BLaER1 treated with 17β-estradiol and CSF1 and Interleukin-3, amounts not matched to agents 10 nM and 100 nM (cell line): ENCODE measurements at regions not wholly inside any gene's neighbourhood (a gene's known extent, or its start where the extent isn't known, plus 50 kb on each side); places are given as distances from the start of the nearest gene placed in this dataset.
"Not testable (repeated sequence)": the region's sequence is repeated elsewhere in the genome, so short reads cannot be mapped to it uniquely, and the experiment has no call there.

Experiments
- H3K27ac ChIP-seq, 11 experiments: shearing (Covaris generic); formaldehyde crosslinking; 2 replicates each; pipeline ENCODE4 v1.8.1; 2022
- H3K27me3 ChIP-seq, 11 experiments: shearing (Covaris generic); formaldehyde crosslinking; 2 replicates each; pipeline ENCODE4 v1.8.1; 2022
- H3K36me3 ChIP-seq, 11 experiments: shearing (Covaris generic); formaldehyde crosslinking; 2 replicates each; pipeline ENCODE4 v1.8.1; 2022
- H3K4me1 ChIP-seq, 10 experiments: shearing (Covaris generic); formaldehyde crosslinking; 2 replicates each; pipeline ENCODE4 v1.8.1; 2022
- H3K4me2 ChIP-seq, 11 experiments: shearing (Covaris generic); formaldehyde crosslinking; 2 replicates each; pipeline ENCODE4 v1.8.1; 2022
- H3K4me3 ChIP-seq, 10 experiments: shearing (Covaris generic); formaldehyde crosslinking; 2 replicates each; pipeline ENCODE4 v1.8.1; 2022
- H3K9ac ChIP-seq, 11 experiments: shearing (Covaris generic); formaldehyde crosslinking; 2 replicates each; pipeline ENCODE4 v1.8.1; 2022
- H3K9me3 ChIP-seq, 11 experiments: shearing (Covaris generic); formaldehyde crosslinking; replicated peaks in 1 of 11; 2 replicates each; pipeline ENCODE4 v1.8.1; 2022
- H4K20me1 ChIP-seq, 11 experiments: shearing (Covaris generic); formaldehyde crosslinking; 2 replicates each; pipeline ENCODE4 v1.8.1; 2022
- Cebpa-rat ChIP-seq, 11 experiments: shearing (Covaris generic); IDR thresholded peaks; 2 replicates each; pipeline ENCODE4 v1.8.1; 2022

GRCh38 chr16:7912132-7912531 lies 579.5 kb downstream of the RBFOX1 start:
- H3K4me1 ChIP-seq: no peaks in the 10 kb centered on the region
- H4K20me1 ChIP-seq: no peaks in the 10 kb centered on the region
- no peak overlapping the region for H3K4me2 ChIP-seq
- no peak overlapping the region for H3K9ac ChIP-seq
- no peaks in the 10 kb centered on the region for H3K9me3 ChIP-seq
- H3K27me3 ChIP-seq: no peaks in the 10 kb centered on the region
- no peak for TF ChIP-seq Cebpa-rat (IDR thresholded peaks at IDR 0.05)
- H3K27ac ChIP-seq: no peak overlapping the region
- H3K36me3 ChIP-seq: no peaks in the 10 kb centered on the region
- H3K4me3 ChIP-seq: no peak overlapping the region

GRCh38 chr16:7910116-7910515 lies 577.5 kb downstream of the RBFOX1 start:
- H3K27me3 ChIP-seq: no peaks in the 10 kb centered on the region
- no peaks in the 10 kb centered on the region for H4K20me1 ChIP-seq
- H3K9ac ChIP-seq: no peak overlapping the region
- H3K4me1 ChIP-seq: no peaks in the 10 kb centered on the region
- H3K4me3 ChIP-seq: no peak overlapping the region
- no peak for TF ChIP-seq Cebpa-rat (IDR thresholded peaks at IDR 0.05)
- no peak overlapping the region for H3K27ac ChIP-seq
- H3K9me3 ChIP-seq: no peaks in the 10 kb centered on the region
- no peak overlapping the region for H3K4me2 ChIP-seq
- H3K36me3 ChIP-seq: no peaks in the 10 kb centered on the region

GRCh38 chr16:7888411-7888810 lies 555.8 kb downstream of the RBFOX1 start:
- H3K27me3 ChIP-seq: no peaks in the 10 kb centered on the region

GRCh38 chr16:7887316-7887715 lies 554.7 kb downstream of the RBFOX1 start:
- no peak overlapping the region for H3K4me2 ChIP-seq
- H3K36me3 ChIP-seq: no peaks in the 10 kb centered on the region
- no peaks in the 10 kb centered on the region for H4K20me1 ChIP-seq
- no peak overlapping the region for H3K4me3 ChIP-seq
- no peak overlapping the region for H3K9ac ChIP-seq
- H3K27ac ChIP-seq: no peak overlapping the region
- peaks cover 0 to 10% (median 0%) of the 10 kb centered on the region in 11 experiments; a peak in 2 of 22 replicates for H3K9me3 ChIP-seq
- TF ChIP-seq Cebpa-rat (IDR thresholded peaks at IDR 0.05): no peak
- no peaks in the 10 kb centered on the region for H3K4me1 ChIP-seq
- H3K27me3 ChIP-seq: no peaks in the 10 kb centered on the region

More at GRCh38 chr16:7888411-7888810, 555.8 kb downstream of the RBFOX1 start:
- peaks cover 0 to 8% (median 0%) of the 10 kb centered on the region in 10 experiments; a peak in 3 of 20 replicates for H3K4me1 ChIP-seq
- no peak for TF ChIP-seq Cebpa-rat (IDR thresholded peaks at IDR 0.05)
- no peak overlapping the region for H3K27ac ChIP-seq
- H3K9me3 ChIP-seq: peaks cover 0 to 8% (median 0%) of the 10 kb centered on the region in 11 experiments; a peak in 2 of 22 replicates
- H3K9ac ChIP-seq: no peak overlapping the region
- H3K36me3 ChIP-seq: no peaks in the 10 kb centered on the region
- H3K4me2 ChIP-seq: 0 out of 22 replicates have a peak overlapping the region, but pooled peaks of 1 of the 11 experiments have one; percentile 8
- no peaks in the 10 kb centered on the region for H4K20me1 ChIP-seq
- no peak overlapping the region for H3K4me3 ChIP-seq

- H3K4me3 ChIP-seq: no peak overlapping the region
- H3K36me3 ChIP-seq: no peaks in the 10 kb centered on the region
- H3K27ac ChIP-seq: no peak overlapping the region
- H3K9me3 ChIP-seq: 0 out of 22 replicates have a peak, but pooled peaks cover 0 to 6% (median 0%) of the 10 kb centered on the region in 11 experiments
- H3K27me3 ChIP-seq: no peaks in the 10 kb centered on the region
- TF ChIP-seq Cebpa-rat (IDR thresholded peaks at IDR 0.05): no peak
- H3K4me2 ChIP-seq: no peak overlapping the region
- H4K20me1 ChIP-seq: no peaks in the 10 kb centered on the region
- no peak overlapping the region for H3K9ac ChIP-seq
- no peaks in the 10 kb centered on the region for H3K4me1 ChIP-seq
Observed at GRCh38 chr16:7871979-7872378, 539.3 kb downstream of the RBFOX1 start.

GRCh38 chr16:7871371-7871770 lies 538.7 kb downstream of the RBFOX1 start:
- H3K9ac ChIP-seq: no peak overlapping the region
- no peaks in the 10 kb centered on the region for H4K20me1 ChIP-seq
- 0 out of 22 replicates have a peak, but pooled peaks cover 0 to 6% (median 0%) of the 10 kb centered on the region in 11 experiments for H3K9me3 ChIP-seq
- no peak overlapping the region for H3K4me2 ChIP-seq
- no peak for TF ChIP-seq Cebpa-rat (IDR thresholded peaks at IDR 0.05)
- H3K4me1 ChIP-seq: no peaks in the 10 kb centered on the region
- no peaks in the 10 kb centered on the region for H3K36me3 ChIP-seq
- H3K27ac ChIP-seq: no peak overlapping the region
- no peak overlapping the region for H3K4me3 ChIP-seq
- no peaks in the 10 kb centered on the region for H3K27me3 ChIP-seq

- Histone ChIP-seq H3K9me3 (no peaks in the 10 kb centered on the region), H4K20me1 (no peaks in the 10 kb centered on the region), H3K27me3 (no peaks in the 10 kb centered on the region), H3K4me1 (no peaks in the 10 kb centered on the region), H3K9ac (no peak overlapping the region), H3K4me2 (no peak overlapping the region), H3K4me3 (no peak overlapping the region), H3K36me3 (no peaks in the 10 kb centered on the region), H3K27ac (no peak overlapping the region)
- no peak for TF ChIP-seq Cebpa-rat (IDR thresholded peaks at IDR 0.05)
Observed at GRCh38 chr16:7867831-7868230, 535.2 kb downstream of the RBFOX1 start.

GRCh38 chr16:7866144-7866543 lies 533.5 kb downstream of the RBFOX1 start:
- Histone ChIP-seq H3K4me3 (no peak overlapping the region), H3K9ac (no peak overlapping the region), H3K27ac (no peak overlapping the region), H3K4me2 (no peak overlapping the region), H3K36me3 (no peaks in the 10 kb centered on the region), H3K27me3 (no peaks in the 10 kb centered on the region), H3K9me3 (no peaks in the 10 kb centered on the region), H3K4me1 (peaks cover 0 to 14% (median 12%) of the 10 kb centered on the region in 10 experiments; a peak in 15 of 20 replicates), H4K20me1 (no peaks in the 10 kb centered on the region)
- TF ChIP-seq Cebpa-rat (IDR thresholded peaks at IDR 0.05): no peak

GRCh38 chr16:7865393-7865792 lies 532.7 kb downstream of the RBFOX1 start:
- H3K9me3 ChIP-seq, H3K9ac ChIP-seq, H3K27me3 ChIP-seq, H4K20me1 ChIP-seq, H3K36me3 ChIP-seq, H3K27ac ChIP-seq, H3K4me3 ChIP-seq, H3K4me2 ChIP-seq: not testable (repeated sequence)
- H3K4me1 ChIP-seq: peaks cover 0 to 14% (median 12%) of the 10 kb centered on the region in 10 experiments; a peak in 15 of 20 replicates

GRCh38 chr16:7861891-7862582 lies 529.4 kb downstream of the RBFOX1 start:
- Histone ChIP-seq H3K9me3 (no peaks in the 10 kb centered on the region), H3K4me2 (peak overlapping the region in 8 of 11 experiments; percentile 33 to 68 (median 48); a peak in 15 of 22 replicates), H4K20me1 (no peaks in the 10 kb centered on the region), H3K4me1 (peaks cover 0 to 14% (median 12%) of the 10 kb centered on the region in 10 experiments; a peak in 15 of 20 replicates), H3K9ac (no peak overlapping the region; a peak in 1 of 22 replicates), H3K4me3 (no peak overlapping the region), H3K27me3 (no peaks in the 10 kb centered on the region), H3K27ac (no peak overlapping the region), H3K36me3 (no peaks in the 10 kb centered on the region)
- no peak for TF ChIP-seq Cebpa-rat (IDR thresholded peaks at IDR 0.05)
